GM10248 (cell line): ENCODE measurements at regions not wholly inside any gene's neighbourhood (a gene's known extent, or its start where the extent isn't known, plus 50 kb on each side); places are given as distances from the start of the nearest gene placed in this dataset.

Source experiments
- CTCF ChIA-PET: fragments of 300-600 bp; sonication (Branson Sonifier 250); formaldehyde crosslinking; extraction: SDS; loops from one replicate; lab custom pipeline; 2021; ENCODE audit warnings: antibody characterized with exemption; lab: Yijun Ruan, JAX
- POLR2A ChIA-PET: fragments of 350-650 bp; sonication (Branson Sonifier 250); formaldehyde crosslinking; extraction: SDS; loops from one replicate; lab custom pipeline; 2020; ENCODE audit warnings: antibody characterized with exemption; lab: Yijun Ruan, JAX
- DNase-seq: peaks from one replicate; pipeline ENCODE4 v3.0.0; 2012; ENCODE audit errors: extremely low spot score
- TF ChIP-seq, protein P1 (sequence below): IDR thresholded peaks from 2 replicates; pipeline ENCODE4 v1.5.1; 2012; ENCODE audit warnings: mild to moderate bottlenecking, low read depth; ENCODE audit errors: extremely low read depth, missing control alignments, control extremely low read depth

DNA sequence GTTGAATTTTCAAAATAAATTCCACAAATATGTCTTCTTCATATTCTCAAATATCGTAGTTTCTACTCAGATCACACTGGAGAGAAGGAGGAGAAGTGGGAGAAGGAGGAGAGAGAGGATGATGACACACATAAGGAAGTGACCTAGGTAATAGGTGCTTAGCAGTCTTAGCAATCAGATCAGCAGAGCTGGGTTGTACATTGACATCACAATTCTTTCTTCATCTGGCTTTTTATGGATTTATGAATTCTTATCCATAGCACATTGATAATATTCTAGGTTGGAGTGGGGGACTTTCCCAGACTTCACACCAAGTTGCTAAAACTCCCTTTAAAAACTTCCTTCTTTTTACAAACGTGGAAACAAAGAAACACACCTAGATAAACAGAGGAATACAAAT lies 86.9 kb downstream of the FGF9 start:
- CTCF ChIA-PET, result no interaction called here
- POLR2A ChIA-PET, result no interaction called here
- DNase-seq, result no peak
- TF ChIP-seq, protein P1, sequence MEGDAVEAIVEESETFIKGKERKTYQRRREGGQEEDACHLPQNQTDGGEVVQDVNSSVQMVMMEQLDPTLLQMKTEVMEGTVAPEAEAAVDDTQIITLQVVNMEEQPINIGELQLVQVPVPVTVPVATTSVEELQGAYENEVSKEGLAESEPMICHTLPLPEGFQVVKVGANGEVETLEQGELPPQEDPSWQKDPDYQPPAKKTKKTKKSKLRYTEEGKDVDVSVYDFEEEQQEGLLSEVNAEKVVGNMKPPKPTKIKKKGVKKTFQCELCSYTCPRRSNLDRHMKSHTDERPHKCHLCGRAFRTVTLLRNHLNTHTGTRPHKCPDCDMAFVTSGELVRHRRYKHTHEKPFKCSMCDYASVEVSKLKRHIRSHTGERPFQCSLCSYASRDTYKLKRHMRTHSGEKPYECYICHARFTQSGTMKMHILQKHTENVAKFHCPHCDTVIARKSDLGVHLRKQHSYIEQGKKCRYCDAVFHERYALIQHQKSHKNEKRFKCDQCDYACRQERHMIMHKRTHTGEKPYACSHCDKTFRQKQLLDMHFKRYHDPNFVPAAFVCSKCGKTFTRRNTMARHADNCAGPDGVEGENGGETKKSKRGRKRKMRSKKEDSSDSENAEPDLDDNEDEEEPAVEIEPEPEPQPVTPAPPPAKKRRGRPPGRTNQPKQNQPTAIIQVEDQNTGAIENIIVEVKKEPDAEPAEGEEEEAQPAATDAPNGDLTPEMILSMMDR, result no peak

DNA sequence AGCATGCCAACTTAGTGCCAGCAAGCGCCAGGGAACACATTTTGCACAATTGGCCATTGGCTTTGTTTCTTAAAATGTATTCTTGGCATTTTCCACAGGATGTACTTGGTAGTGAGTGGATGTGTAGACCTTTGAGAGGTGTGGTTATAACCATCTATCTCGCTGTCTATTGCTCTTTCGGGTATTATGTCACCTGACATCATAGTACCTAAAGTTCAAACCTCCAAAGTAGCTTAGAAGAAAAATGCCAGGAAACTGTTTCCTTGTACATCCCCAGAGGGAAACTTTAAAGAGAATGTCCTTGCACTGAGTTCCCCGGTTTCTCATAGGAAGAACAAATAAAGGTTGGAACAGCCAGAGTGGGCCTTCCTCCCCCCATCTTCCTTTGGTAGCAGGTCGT lies 87.6 kb downstream of the FGF9 start:
- no peak for DNase-seq
- ChIA-PET POLR2A (no interaction called here), CTCF (no interaction called here)
- TF ChIP-seq, protein P1, result no peak

DNA sequence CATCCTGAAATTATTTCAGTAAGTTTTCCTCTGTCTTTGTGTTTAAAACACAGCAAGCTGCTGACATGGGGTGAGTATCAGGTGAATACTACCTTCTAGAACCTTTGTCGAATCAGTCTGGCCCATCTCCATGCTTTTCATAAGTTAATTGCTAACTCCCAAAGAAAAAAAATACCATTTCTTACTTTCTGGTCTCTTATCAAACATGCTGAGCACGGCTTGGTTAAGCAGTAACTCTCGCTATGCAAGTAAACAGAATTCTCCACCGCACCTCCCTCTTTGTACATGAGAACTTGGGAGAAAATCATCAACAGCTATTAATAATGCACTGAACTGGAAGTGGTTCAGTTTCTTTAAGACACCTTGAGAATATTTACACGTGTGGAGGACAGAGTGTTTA lies 88.6 kb downstream of the FGF9 start:
- ChIA-PET CTCF (interaction anchor here (1.4 kb wide), 1 partner anchor 13 kb away, joined by 3 read pairs; no protein-coding TSS in a partner anchor), POLR2A (no interaction called here)
- no peak for DNase-seq
- TF ChIP-seq, protein P1, result no peak

DNA sequence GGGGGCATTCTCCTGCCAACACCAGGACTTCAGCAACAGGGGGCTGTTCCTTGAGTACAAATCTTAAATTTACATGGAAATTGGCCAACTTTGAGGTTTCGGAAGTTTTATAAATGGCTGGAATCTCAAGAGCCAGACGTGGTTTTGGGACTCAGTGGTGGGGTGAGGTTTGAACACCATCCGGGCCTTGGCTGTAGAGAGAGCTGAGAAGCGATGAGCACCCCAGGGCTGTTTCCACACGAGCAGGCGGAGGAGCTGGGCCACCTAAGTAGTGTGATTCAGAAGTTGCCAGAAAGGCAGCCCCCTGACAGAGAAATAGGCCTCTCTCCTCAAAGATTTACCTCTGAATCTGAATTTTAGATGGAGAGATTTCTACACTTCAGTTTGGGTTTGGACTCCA lies 89.0 kb downstream of the FGF9 start:
- CTCF ChIA-PET, result interaction anchor here (1.4 kb wide), 1 partner anchor 13 kb away, joined by 3 read pairs; no protein-coding TSS in a partner anchor

DNA sequence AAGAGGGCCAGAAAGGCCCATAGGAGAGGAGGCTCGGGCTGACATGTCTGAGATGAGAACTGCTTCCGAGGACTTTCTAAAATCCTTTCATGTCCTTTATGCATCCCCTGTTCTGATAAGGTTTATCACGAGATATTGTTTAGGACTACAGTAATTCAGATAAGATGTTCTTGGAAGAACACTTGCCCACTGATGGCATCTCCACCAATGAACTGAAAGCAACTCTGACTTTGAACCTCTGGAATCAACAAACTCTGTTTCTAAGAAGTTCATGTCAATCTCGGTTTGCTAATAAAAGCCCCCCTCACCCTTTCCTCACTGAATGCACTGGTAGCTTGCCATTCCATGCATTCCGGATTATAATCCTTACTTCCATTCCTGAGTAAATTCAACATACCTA lies 90.9 kb downstream of the FGF9 start:
- ChIA-PET CTCF (no interaction called here), POLR2A (no interaction called here)
- no peak for DNase-seq
- TF ChIP-seq, protein P1, result no peak

More for the DNA sequence above, 89.0 kb downstream of the FGF9 start:
- no peak for DNase-seq
- TF ChIP-seq, protein P1, result no peak
- POLR2A ChIA-PET, result no interaction called here

DNA sequence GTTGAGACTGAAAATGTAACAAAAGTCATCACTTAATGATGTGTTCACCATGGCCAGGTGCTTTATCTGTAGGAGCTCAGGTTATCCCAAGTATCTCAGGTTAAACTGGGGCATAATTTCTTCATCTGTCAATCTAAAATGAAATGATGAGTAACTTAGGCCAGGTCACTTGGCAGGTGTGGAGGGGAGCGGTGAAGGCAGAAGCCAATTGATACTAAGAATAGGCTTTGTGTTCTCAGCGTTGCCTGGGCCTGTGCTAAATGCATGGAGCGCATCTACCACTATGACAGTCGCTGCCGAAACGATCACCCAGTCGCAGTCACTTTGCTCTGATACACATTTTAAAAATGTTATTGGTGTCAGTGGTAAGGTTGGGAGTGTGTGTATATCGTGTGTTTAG lies 91.6 kb downstream of the FGF9 start:
- TF ChIP-seq, protein P1, result no peak
- ChIA-PET CTCF (no interaction called here), POLR2A (no interaction called here)
- DNase-seq, result no peak

DNA sequence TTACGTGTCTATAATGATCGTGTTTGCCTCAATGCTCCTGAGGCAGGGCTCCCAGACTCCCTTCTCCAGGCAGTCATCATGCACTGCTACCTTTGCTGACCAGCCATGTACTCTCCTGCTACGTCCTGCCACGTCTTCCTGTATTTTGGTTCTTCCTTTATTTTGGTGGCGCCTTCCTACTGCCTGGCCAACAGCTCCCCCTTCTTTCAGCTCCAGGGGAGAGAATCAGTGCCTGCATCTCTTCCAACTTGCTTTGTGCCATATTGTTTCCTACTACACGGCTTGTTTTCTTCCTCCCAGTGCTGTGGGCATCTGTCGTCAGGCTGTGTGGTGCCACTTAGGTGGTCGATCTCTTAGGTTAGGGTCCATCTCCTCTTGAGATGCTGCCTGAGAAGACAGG lies 96.2 kb downstream of the FGF9 start:
- ChIA-PET CTCF (no interaction called here), POLR2A (no interaction called here)
- no peak for DNase-seq
- TF ChIP-seq, protein P1, result no peak
